CD14-positive monocyte (primary cell): ENCODE measurements at regions not wholly inside any gene's neighbourhood (a gene's known extent, or its start where the extent isn't known, plus 50 kb on each side); places are given as distances from the start of the nearest gene placed in this dataset.

ENCODE experiments used
- DNase-seq, 3 donors: peaks; one replicate each; pipeline ENCODE4 v3.0.0-alpha.2; 2011 to 2022
- H2AFZ ChIP-seq: 2 replicates; pipeline ENCODE4 v1.6.0; 2012; ENCODE audit warnings: mild to moderate bottlenecking, low read depth, low read length, inconsistent platforms; ENCODE audit not compliant: insufficient read depth, poor library complexity, severe bottlenecking
- H3K27ac ChIP-seq, 2 donors: 1 replicate in 1 of 2; 2 replicates in 1 of 2; pipeline ENCODE4 v1.5.1; 2012 to 2013; ENCODE audit warnings: low read length in 2 of 2, control low read depth in 1 of 2, inconsistent platforms in 1 of 2, low read depth in 1 of 2, mild to moderate bottlenecking in 1 of 2
- H3K27me3 ChIP-seq, 2 donors: one replicate each; pipeline versions ENCODE4 v1.6.0 to v1.6.1; 2011 to 2013; ENCODE audit warnings: low read length in 2 of 2; ENCODE audit not compliant: control insufficient read depth in 2 of 2, insufficient read depth in 2 of 2
- H3K36me3 ChIP-seq, 2 donors: replicated peaks in 1 of 2; 1 replicate in 1 of 2; 2 replicates in 1 of 2; pipeline versions ENCODE4 v1.5.1 to v1.6.1; 2012 to 2013; ENCODE audit warnings: low read length in 2 of 2, control low read depth in 1 of 2, inconsistent platforms in 1 of 2, mild to moderate bottlenecking in 1 of 2; ENCODE audit not compliant: insufficient read depth in 2 of 2, control insufficient read depth in 1 of 2
- H3K4me1 ChIP-seq, 2 donors: 1 replicate in 1 of 2; 2 replicates in 1 of 2; pipeline versions ENCODE4 v1.5.1 to v1.6.1; 2012 to 2013; ENCODE audit warnings: low read length in 2 of 2, control low read depth in 1 of 2, inconsistent platforms in 1 of 2, mild to moderate bottlenecking in 1 of 2, moderate library complexity in 1 of 2; ENCODE audit not compliant: insufficient read depth in 2 of 2, control insufficient read depth in 1 of 2
- H3K4me2 ChIP-seq: replicated peaks from 2 replicates; pipeline ENCODE3; 2012; ENCODE audit warnings: low read length, moderate library complexity, mild to moderate bottlenecking; ENCODE audit not compliant: poor library complexity, severe bottlenecking; ENCODE audit errors: extremely low read depth
- H3K4me3 ChIP-seq, 3 experiments: fragments of 200-600 bp in 1 of 3; sonication (generic) in 1 of 3; replicated peaks in 1 of 3; 1 replicate in 2 of 3; 2 replicates in 1 of 3; pipeline ENCODE4 v1.5.1; 2011 to 2013; ENCODE audit warnings: low read length in 3 of 3, mild to moderate bottlenecking in 3 of 3, control low read depth in 2 of 3, low read depth in 2 of 3, inconsistent platforms in 1 of 3, moderate library complexity in 1 of 3
- H3K79me2 ChIP-seq: 2 replicates; pipeline ENCODE4 v1.6.0; 2012; ENCODE audit warnings: mild to moderate bottlenecking, control low read depth, inconsistent platforms, low read length, moderate library complexity; ENCODE audit not compliant: insufficient read depth
- H3K9ac ChIP-seq: 2 replicates; pipeline ENCODE4 v1.6.0; 2017; ENCODE audit warnings: low read length, mild to moderate bottlenecking; ENCODE audit not compliant: insufficient read depth, poor library complexity, severe bottlenecking
- H3K9me3 ChIP-seq, 2 donors: replicated peaks in 1 of 2; 1 replicate in 1 of 2; 2 replicates in 1 of 2; pipeline versions ENCODE4 v1.5.1 to v1.6.1; 2012 to 2013; ENCODE audit warnings: low read length in 2 of 2, control low read depth in 1 of 2; ENCODE audit not compliant: control insufficient read depth in 1 of 2, insufficient read depth in 1 of 2
- H4K20me1 ChIP-seq: 2 replicates; pipeline ENCODE4 v1.6.0; 2012; ENCODE audit warnings: mild to moderate bottlenecking, low read length, control low read depth, moderate library complexity; ENCODE audit not compliant: insufficient read depth
- H3K27ac Mint-ChIP-seq, 7 donors: one replicate each; pipeline ENCODE4 v1.8.0; 2020; ENCODE audit warnings: mild to moderate bottlenecking in 7 of 7, mixed read lengths in 7 of 7, moderate library complexity in 6 of 7, inconsistent platforms in 2 of 7
- H3K27me3 Mint-ChIP-seq, 3 donors: one replicate each; pipeline ENCODE4 v1.8.0; 2021 to 2022; ENCODE audit warnings: low read depth in 3 of 3, mild to moderate bottlenecking in 3 of 3, mixed read lengths in 3 of 3, moderate library complexity in 3 of 3, inconsistent platforms in 1 of 3
- H3K36me3 Mint-ChIP-seq, 2 donors: one replicate each; pipeline ENCODE4 v1.8.0; 2020; ENCODE audit warnings: mixed read lengths in 2 of 2, inconsistent platforms in 1 of 2, mild to moderate bottlenecking in 1 of 2
- H3K4me1 Mint-ChIP-seq: one replicate; pipeline ENCODE4 v1.8.0; 2020; ENCODE audit warnings: mild to moderate bottlenecking, mixed read lengths
- H3K4me3 Mint-ChIP-seq, 2 donors: one replicate each; pipeline ENCODE4 v1.8.0; 2020; ENCODE audit warnings: mild to moderate bottlenecking in 2 of 2, mixed read lengths in 2 of 2, moderate library complexity in 1 of 2
- H3K9me3 Mint-ChIP-seq, 7 donors: one replicate each; pipeline ENCODE4 v1.8.0; 2020 to 2022; ENCODE audit warnings: mixed read lengths in 7 of 7, mild to moderate bottlenecking in 6 of 7, moderate library complexity in 6 of 7, inconsistent platforms in 2 of 7
- CTCF ChIP-seq: fragments of 200-600 bp; IDR thresholded peaks from one replicate; pipeline ENCODE4 v1.8.0; 2022; ENCODE audit warnings: antibody characterized with exemption, mild to moderate bottlenecking
- WGBS: methylation state at CpG from one replicate; pipeline ENCODE4 v1.1.5; 2013; ENCODE audit warnings: missing lambda C conversion rate; ENCODE audit not compliant: insufficient coverage; 5-methylcytosine and 5-hydroxymethylcytosine counted together
- intact Hi-C, 2 donors: fragments of 100-400 bp; cut with micrococcal nuclease; formaldehyde crosslinking; loops; one replicate each; pipeline versions ENCODE4 v1.15.0 to v1.15.1; 2023

GRCh38 chr15:70415398-70415797 lies 317.7 kb upstream of the TLE3 start:
- peaks cover 1 to 5% (median 3%) of the 10 kb centered on the region in 3 donors for H3K27me3 Mint-ChIP-seq
- H3K4me1 Mint-ChIP-seq: no peaks in the 10 kb centered on the region
- no peak overlapping the region for H2AFZ ChIP-seq
- H3K36me3 Mint-ChIP-seq: no peaks in the 10 kb centered on the region
- no peak overlapping the region for H3K27ac ChIP-seq
- DNase-seq: no peak
- no peak overlapping the region for H3K9ac ChIP-seq
- H3K27me3 ChIP-seq: no peaks in the 10 kb centered on the region
- intact Hi-C loops: no loop called here
- no peak overlapping the region for H3K27ac Mint-ChIP-seq
- no peak for TF ChIP-seq CTCF
- H3K79me2 ChIP-seq: no peaks in the 10 kb centered on the region
- H3K4me1 ChIP-seq: no peaks in the 10 kb centered on the region
- H3K9me3 Mint-ChIP-seq: peaks cover 0 to 9% (median 3%) of the 10 kb centered on the region in 7 donors
- no peak overlapping the region for H3K4me3 Mint-ChIP-seq
- no peak overlapping the region for H3K4me3 ChIP-seq
- WGBS: 93% methylated on average over 14 of the region's 18 CpGs
- H4K20me1 ChIP-seq: no peaks in the 10 kb centered on the region
- H3K9me3 ChIP-seq: peaks cover 0 to 6% of the 10 kb centered on the region in 2 donors
- H3K4me2 ChIP-seq: no peak overlapping the region
- no peaks in the 10 kb centered on the region for H3K36me3 ChIP-seq

GRCh38 chr15:70414626-70415025 lies 316.9 kb upstream of the TLE3 start:
- intact Hi-C loops: no loop called here

More at GRCh38 chr15:70414626-70415025, 316.9 kb upstream of the TLE3 start:
- Mint-ChIP-seq H3K27me3 (peaks cover 3 to 5% (median 4%) of the 10 kb centered on the region in 3 donors), H3K4me3 (no peak overlapping the region), H3K36me3 (no peaks in the 10 kb centered on the region), H3K4me1 (no peaks in the 10 kb centered on the region), H3K9me3 (peaks cover 0 to 9% (median 3%) of the 10 kb centered on the region in 7 donors), H3K27ac (no peak overlapping the region)
- no peaks in the 10 kb centered on the region for H3K4me1 ChIP-seq
- H2AFZ ChIP-seq: no peak overlapping the region
- H3K36me3 ChIP-seq: no peaks in the 10 kb centered on the region
- H3K4me3 ChIP-seq: no peak overlapping the region
- WGBS: 100% methylated on average over 2 of the region's 5 CpGs
- H3K27ac ChIP-seq: no peak overlapping the region
- H3K9me3 ChIP-seq: peaks cover 0 to 6% of the 10 kb centered on the region in 2 donors
- no peak for TF ChIP-seq CTCF
- H3K79me2 ChIP-seq: no peaks in the 10 kb centered on the region
- DNase-seq: no peak
- no peaks in the 10 kb centered on the region for H3K27me3 ChIP-seq
- H3K4me2 ChIP-seq: no peak overlapping the region
- H3K9ac ChIP-seq: no peak overlapping the region
- H4K20me1 ChIP-seq: no peaks in the 10 kb centered on the region
